Ovary (tissue), 3 donors: ENCODE measurements at regions not wholly inside any gene's neighbourhood (a gene's known extent, or its start where the extent isn't known, plus 50 kb on each side); places are given as distances from the start of the nearest gene placed in this dataset.

Source experiments
- EP300 ChIP-seq: sonication (generic); formaldehyde crosslinking; IDR thresholded peaks from one replicate; pipeline ENCODE4 v1.6.1; 2017; ENCODE audit warnings: antibody characterized with exemption
- TF ChIP-seq, protein P1 (sequence below), 3 donors: fragments of 450-650 bp in 2 of 3; fragments of 200-600 bp in 1 of 3; IDR thresholded peaks; one replicate each; pipeline versions ENCODE4 v1.5.1 to v1.8.0; 2016 to 2022; ENCODE audit warnings: antibody characterized with exemption in 3 of 3, mild to moderate bottlenecking in 1 of 3
- donor health status: DM: no; HTN: no; CAD: no.

GRCh38 chr14:98871796-98872195, 400.2 kb downstream of the BCL11B start:
- TF ChIP-seq, protein P1, sequence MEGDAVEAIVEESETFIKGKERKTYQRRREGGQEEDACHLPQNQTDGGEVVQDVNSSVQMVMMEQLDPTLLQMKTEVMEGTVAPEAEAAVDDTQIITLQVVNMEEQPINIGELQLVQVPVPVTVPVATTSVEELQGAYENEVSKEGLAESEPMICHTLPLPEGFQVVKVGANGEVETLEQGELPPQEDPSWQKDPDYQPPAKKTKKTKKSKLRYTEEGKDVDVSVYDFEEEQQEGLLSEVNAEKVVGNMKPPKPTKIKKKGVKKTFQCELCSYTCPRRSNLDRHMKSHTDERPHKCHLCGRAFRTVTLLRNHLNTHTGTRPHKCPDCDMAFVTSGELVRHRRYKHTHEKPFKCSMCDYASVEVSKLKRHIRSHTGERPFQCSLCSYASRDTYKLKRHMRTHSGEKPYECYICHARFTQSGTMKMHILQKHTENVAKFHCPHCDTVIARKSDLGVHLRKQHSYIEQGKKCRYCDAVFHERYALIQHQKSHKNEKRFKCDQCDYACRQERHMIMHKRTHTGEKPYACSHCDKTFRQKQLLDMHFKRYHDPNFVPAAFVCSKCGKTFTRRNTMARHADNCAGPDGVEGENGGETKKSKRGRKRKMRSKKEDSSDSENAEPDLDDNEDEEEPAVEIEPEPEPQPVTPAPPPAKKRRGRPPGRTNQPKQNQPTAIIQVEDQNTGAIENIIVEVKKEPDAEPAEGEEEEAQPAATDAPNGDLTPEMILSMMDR (IDR thresholded peaks at IDR 0.05) = no peak
- TF ChIP-seq EP300 = no peak
